ENCODE measurements at regions not wholly inside any gene's neighbourhood (a gene's known extent, or its start where the extent isn't known, plus 50 kb on each side); places are given as distances from the start of the nearest gene placed in this dataset.

DNA sequence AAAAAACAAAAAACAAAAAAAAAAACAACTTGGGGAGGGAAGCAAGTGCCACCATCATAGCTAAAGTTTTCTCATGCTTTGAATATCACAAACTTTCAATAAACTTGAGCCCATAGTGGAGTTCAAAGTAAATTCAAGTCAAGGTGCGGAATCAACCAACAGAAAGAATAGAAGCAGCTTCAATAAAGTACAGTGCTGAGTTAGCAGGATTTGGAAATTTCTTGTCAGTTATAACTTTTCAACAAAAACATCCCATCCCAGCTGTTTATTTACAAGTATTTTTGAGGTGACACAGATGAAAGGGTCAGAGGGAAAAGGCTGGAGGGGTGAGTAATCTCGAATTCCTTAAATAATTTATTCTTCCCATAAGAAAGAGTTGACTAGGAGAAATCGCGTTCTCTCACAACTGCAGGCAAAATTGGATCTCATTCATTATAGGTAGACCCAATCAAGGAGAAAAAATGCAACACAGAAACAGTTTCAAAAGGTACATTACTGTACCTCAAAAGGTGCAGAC, 477.4 kb upstream of the RASGRP1 start:
- no peak for DNase-seq

DNA sequence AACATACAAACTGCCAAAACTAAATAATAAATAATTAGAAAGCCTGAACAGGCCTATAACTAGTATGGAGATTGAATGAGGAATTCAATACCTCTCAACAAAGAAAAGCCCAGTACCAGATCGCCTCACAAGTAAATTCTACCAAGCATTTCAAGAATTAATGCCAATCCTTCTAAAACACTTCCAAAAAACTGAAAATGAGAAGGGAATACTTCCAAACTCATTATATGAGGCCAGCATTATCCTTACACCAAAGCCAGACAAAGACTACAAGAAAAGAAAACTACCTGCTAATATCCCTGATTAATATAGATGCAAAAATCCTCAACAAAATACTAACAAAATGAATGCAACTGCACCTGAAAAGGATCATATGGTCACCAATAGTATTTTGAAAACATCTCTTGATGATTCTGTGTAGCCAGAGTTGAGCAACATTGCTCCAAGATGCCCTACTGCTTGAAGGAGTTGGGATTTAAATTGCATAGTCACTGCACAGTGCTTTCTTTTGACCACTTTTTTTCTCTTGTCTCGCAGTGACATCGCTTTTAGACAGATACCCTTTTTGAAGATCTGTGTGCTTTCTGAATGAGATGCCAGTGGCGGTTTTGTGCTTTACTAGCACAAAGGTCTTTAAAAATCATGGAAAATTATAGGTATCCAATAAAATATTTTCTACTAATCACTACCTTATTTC, 487.2 kb upstream of the RASGRP1 start:
- no peak for DNase-seq

DNA sequence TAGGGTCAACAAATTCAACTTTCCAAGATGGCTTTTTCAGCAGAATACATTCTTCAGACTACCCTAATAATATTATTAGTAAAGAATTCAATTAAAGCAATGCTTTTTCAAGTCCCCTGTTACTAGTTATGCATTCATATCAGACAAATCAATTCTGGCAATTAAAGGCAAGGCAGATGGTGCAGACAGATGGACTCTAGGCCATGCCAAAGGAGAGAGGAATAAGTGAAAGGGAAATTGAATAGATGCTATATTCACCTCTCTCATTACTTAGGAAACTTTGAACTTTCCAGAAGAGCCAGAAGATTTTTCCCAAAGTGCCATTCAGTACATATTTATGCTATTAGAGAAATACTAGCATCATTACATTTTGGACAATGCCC, 487.7 kb upstream of the RASGRP1 start:
- DNase-seq = no peak

DNA sequence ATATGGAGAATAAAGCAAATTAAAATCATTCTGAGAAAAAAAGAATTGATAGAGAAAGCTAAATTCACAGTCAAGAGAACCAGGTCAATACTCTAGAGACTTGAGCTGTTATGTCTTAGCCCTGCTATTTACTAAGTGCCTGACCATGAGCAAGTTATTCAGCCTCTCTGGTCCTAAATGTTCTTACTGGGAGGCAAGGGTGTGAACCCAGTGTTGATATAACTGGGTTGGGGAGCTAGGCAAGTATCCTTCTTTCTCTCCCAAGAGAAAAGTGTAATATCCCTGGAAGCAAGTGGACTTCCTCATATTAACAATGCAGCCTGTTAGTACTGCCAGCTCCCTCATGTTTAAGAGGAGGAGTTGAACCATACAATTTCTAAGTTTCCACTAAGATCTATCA, 488.9 kb upstream of the RASGRP1 start:
- no peak for DNase-seq

DNA sequence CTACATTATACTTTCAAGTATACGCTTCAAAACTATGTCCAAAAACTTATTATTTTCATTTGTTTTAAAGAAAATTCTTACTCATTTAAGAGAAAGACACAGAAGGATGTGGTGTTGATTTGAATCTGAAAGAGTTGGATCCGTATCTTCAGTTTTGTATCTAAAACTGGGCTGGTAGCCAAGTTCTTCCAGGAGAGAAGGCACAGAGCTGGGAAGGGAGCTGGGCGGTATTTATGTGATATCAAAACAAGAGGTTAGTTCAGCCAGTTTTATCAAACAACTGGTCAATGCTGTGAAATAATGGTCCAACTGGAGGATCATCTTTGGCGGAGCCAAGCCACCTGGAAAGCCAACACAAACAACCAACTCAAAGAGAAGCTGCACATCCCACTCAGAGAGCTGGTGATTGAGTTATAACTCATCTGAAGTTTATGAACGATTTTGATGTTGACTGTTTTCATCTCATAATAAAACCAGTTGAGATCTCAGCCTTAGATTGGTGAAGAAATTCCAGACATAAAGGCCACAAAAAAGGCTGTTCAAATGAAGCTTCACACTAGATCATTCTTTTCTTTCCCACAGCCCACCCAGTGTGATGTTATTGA, 489.6 kb upstream of the RASGRP1 start:
- no peak for DNase-seq

DNA sequence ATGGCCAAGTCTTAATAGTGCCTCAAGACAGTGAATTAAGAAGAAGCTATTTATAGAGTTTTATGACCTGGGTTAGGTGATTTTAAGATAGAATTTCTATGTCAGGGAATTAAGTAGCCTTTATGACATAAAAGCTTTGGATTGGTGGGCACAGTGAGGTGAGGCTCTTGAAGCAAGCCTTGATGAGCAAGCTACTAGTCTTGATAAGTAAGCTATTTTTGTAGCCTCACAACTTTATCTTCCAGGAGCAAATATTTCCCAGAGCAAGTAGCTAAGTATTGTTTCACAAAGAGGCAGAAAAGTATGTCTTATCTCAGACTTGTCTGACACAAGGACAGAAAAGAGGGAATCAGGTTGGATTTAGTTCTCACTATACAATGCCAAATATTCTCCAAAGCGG, 491.7 kb upstream of the RASGRP1 start:
- no peak for DNase-seq

DNA sequence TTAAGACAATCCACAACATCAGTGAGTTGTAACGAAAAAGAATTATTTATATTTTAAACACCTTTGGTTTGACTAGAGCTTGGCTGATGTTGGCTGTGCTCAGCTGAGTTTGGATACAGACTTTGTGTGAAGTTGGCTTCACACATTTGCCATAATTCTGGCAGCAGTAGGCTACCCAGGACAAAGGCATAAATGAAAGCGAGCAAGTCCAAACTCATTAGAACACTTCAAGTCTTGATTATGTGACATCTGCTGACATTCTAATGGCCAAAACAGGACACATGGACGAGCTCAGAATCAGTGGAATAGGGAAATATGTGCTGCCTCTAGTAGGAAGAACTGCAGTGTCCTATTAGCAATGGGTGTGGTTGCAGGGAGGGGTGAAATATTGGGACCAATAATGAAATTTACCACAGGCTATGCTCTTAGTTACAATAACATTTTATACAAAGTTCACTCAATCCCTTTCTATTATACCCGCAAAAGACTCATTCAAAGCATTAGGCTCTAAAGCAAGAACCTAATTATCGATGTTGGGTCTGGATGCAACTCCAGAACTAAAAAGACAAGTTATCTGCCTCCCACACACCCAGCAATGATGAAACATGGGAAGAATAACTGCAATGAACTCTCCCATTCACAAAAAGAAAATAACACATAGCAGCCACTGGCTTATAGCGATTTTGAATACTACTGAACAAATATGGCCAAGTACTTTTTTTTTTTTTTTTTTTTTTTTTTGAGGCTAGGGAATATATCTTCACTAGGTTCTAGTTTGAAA, 493.9 kb upstream of the RASGRP1 start:
- no peak for DNase-seq

DNA sequence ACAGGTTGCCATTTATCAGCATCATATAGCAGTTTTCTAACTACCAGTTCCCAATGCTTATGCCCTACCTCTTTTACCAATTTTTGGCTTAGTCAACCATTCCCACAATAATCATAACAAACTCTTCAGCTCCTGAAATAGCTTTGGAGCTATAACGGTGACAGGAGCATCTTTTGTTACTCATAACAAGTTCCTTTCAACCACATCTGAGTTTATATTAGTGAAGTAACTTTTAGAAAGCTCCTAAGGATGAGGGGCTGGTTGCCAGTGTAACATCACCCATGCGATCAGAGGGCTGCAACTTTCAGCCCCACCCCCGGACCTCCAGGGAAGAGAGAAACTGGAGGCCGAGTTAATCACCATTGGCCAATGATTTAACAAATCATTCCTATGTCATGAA, 495.3 kb upstream of the RASGRP1 start:
- DNase-seq = no peak

DNA sequence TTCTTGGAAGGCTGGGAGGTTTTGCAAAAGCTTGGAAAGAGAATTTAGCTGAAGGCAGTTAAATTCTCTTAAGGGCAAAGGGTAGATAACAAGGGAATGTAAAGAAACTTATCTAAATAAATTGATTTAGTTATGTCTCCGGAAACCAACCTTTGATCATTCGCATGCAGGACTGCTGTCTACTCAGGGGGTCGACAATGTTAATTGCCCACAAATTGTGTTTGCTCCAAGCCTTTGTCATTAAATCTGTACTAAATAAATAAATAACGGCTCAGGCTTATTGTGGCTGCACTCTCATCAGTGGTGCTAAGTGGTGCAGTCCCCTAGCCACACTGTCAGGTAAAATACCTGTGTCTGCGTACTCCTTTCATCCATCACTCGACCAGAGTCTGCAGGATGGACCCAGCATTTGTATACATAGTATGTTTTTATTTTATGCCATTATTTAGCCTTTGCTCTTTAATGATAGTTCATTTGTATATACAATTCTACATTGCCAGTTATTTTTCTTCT, 497.4 kb upstream of the RASGRP1 start:
- no peak for DNase-seq

DNA sequence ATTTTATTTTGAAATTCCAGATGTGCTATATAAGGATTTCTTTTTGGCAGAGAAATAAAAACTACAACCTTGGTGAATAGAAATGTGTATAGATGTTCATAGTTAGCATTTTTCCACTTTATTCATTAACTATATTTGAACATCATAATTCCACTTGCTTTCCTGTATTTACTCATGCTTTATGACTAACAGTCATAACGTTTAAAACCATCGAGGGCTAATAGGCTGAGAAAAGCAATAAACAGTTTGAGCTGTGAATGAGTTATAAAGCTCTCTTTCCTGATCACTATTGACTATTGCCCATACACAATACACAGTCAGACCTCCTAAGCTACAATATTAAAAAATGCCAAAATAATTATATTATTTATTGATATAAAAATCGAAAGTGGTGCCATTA, 502.1 kb upstream of the RASGRP1 start:
- DNase-seq = no peak

DNA sequence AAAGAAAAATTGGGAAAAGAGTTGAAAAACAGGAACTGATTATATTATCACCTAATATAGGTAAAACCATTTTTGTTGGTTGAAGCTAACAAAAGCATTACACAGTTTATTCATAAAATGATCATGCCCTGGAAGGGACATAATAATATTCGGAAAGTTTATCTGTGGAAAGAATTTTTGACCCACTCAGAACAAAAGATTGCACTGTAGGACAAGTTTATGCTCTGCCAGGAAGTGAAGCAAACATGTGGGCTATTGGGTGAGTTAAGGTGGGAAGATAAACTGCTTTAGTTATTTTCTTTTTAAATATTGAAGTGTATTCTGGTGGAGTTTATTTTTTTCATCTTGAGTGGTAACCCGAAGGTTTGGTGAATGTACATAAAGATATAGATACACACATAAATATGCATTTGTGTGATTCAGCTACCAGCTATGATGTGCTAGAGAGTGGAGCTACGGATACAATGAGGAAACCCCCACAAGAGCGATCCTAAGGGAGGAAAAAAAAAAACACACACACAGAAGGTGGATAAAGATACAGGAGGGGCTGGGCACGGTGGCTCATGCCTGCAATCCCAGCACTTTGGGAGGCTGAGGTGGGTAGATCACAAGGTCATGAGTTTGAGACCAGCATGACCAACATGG, 506.4 kb upstream of the THBS1 start:
- no peak for DNase-seq

DNA sequence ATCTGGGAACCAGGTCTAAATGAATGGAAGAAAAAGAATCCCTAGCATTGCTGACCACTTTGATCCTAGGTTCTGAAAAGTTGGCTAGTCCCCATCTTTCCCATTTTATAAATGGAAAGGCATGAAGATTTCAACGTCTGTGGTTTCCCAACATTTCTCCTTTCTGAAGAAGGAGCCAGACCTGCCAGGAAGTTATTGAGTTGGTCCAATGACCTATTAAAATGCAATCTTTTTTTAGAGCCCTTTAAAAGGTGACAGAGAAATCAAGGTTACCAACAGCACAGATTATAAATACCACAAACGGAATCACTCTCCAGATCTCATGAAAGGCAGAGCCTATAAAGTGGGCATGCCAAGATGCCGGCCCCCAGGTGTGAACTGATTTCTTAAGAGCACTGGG, 505.6 kb upstream of the THBS1 start:
- DNase-seq = no peak

DNA sequence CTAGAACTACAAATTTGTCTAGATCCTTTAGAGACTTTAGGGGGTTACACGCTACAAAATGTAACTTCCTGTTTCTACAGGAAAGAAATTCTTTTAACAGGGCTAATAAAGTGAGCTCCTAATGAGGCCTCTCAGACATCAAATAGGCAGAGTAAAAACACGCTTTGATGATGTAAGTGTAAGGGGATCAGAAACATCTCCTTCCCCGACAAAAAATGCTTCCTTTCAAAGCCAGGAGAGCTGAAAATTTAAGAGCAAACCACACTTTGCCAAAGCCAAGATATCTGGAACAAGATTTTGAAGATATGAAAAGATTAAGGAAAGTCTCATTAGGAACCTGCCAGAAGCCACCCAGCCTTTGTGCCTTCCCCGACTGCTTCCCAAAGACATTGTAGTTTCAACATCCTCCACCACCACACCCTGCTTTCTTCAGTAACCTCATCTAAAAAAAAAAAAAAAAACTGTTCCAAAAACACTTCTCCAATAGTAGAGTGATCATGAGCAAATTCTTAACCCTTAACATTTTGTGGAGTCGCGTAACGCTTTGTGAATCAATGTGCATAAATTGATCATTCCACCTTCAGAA, 505.0 kb upstream of the THBS1 start:
- no peak for DNase-seq

DNA sequence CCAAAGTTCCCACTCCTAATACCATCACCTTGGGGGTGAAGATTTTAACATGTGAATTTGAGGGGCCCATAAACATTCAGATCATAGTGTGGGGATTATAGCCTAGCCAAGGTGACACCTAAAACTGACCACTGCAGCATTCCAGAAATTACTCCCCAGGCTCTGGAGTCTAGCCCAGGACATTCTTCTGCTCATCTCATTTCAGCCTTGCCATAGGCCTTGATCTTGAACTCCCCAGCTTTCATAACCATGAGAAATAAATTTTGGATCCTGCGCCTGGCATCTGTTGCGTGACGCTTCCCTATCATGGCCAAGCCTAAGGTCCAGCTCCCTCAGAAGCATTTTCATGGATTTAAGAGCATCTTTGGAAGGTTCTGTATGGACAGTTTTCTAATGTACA, 502.9 kb upstream of the THBS1 start:
- DNase-seq = no peak

DNA sequence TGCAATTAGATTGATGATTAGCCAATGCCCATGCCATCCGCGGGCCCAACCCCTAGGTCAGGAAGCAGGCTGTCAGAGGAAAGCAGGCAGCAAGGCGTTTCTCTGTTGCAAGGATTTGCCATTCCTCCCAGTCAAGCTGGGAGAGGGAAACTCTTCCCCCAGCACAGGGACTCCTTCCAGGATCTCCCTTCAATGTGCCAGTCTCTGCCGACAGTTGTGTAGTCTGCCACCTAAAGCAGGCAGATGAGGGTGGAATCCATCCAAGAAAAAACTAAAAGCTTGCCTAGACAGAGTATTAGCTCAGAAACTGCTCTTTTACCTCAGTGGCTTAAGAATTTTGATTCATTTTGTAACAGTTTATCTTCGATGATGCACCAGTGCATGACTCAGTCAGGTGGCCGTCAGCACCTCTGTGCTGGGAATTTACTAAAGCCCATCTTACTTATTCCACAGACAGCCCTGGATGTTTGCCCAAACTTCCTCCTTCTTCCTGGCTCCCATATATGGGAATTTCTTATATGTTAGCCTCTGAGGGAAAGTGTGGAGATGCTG, 501.5 kb upstream of the THBS1 start:
- DNase-seq = no peak

DNA sequence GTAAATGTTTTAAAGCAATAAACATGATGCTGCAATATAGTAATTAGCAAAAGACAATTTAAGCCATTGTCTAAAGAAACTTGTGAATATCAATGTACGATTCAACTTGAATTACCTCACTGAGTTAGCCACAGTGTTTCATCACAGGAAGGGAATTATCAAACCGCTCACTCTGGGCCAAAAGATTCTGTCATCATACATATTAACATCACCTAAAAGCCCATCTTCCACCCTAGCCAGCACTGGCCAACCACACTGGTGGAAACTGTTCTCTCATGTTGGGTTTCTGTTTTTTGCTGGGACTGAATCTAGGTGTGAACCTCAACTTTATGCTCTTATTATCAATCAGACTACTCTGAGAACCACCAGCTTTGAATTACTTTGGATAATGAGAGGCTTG, 497.7 kb upstream of the THBS1 start:
- no peak for DNase-seq

DNA sequence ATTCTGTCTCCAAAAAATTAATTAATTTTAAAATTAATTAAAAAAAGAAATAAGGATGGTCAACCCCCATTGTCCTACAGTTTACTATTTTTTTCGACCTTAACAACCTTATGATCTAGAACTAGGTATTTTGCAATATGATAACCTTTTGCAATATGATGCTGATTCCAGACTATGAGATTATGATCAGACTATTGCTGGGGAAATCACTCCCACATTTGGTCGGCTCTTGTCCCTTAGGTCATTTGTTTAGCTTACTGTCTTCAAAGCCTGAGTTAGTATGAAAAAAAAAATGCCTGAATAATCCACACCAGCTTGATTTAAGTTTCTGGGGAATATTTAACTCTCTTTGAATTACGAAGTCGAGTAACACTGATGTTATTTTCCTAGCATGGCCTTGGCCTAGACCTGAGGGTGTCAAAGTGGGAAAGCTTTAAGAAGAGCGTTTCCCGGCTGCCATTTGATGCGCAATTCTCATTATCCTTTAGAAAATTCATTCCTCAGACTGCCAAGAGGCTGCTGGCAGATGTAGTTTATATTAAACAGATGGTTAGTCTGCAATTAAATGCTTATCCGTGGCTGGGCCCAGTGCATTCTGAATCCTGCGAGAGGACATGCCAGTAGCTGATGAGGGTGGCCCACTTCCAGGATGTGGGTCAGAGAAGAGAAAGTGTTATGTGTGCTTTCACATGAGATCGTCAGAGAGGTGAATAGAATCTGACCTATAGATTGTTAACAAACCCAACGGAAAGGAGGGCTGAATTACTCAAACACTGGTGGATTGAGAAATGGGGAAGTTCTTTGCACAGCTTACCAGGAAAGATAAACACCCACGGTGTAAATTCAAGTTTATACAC, 496.0 kb upstream of the THBS1 start:
- no peak for DNase-seq

DNA sequence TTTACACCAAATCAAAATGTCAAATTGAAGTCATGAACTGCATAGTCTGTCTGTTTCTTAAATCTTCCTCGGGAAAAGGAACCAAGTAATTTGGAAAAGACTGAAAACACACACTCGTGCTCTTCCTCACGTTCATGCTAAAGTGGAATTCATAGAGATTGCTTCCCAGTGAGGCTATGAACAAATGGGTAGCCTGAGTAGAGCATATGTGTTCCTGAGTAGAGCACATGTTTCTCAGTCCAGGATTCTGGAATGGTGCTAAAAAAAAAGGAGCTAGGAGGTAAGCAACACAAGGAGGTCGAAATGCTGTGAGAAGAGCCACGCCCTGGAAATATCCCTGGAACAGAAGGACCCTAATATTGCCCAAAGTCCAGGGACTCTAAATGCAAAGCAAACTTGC, 494.2 kb upstream of the THBS1 start:
- DNase-seq = no peak

DNA sequence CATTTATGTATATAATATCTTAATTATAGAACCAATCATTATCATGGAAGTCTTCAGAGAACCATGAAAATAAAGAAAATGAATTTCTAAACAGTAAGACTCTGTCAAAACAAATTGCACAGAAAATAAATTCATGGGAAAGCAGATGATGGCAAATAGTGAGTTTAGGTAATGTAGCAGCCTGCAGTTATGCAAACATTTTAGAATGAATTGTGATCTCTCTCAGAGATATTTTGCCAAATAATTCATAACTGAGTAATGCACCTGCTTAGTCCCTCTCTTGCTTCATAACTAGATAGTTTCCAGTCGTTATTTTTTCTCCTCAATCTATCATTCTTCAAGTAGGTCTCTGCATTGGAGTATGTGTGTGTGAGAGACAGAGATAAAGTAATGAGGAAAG, 492.7 kb upstream of the THBS1 start:
- no peak for DNase-seq

DNA sequence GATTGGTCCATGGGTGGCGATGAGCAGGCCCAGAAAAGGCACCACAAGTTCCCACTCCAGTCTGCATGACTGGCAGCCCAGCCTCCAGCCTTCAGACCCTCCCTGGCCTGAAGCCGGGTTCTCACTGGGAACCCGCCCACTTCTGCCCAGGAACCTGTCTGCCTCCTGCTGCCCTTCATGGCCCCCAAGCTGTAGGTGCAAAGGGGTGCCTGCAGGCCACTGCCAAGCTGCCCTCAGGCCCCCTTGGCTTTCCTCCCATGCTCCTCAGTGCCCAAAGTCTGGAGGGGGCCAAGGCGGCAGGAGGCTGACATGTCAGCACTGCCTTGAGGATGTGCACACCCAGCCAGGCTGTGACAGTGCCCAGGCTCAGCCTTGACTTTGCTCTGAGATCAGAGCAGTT, 488.5 kb upstream of the THBS1 start:
- no peak for DNase-seq

DNA sequence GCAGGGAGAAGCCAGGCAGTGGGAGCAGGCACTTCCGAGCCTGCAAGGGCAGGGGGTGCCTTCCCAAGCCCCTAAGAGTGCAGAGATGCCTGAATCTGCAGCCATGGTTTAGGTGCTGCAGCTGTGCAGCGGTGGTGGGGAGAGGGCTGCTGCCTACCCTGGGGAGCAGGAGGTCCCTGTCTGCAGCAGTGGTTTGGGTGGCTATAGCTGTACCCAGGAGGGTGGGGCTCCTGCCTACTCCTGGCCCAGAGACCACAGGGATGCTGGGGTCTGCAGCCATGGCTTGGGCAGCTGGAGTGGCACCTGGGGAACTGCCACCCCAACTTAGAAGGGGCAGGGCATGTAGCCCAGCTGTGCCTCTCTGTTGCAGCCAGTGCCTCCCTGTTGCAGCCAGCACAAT, 488.1 kb upstream of the THBS1 start:
- DNase-seq = no peak

DNA sequence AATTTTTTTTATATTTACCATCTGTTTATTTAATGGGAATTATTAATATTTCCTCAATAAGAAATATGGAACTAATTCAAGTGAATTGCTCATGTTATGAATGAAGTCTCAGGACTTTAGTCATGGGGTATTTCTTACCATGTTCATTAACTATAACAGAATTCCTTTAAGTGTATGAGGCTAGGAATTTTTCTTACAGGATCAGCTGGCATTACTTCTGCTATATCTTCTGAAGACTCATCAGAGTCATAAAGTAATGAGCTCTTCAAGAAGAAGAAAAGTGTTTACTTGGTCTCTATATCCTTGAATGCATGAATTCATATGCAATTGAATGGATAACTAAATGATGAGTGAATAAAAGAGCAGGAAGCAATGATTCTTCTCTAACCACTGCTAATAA, 486.8 kb upstream of the THBS1 start:
- no peak for DNase-seq
